Fibroblast of skin of scalp (primary cell): ENCODE measurements at regions not wholly inside any gene's neighbourhood (a gene's known extent, or its start where the extent isn't known, plus 50 kb on each side); places are given as distances from the start of the nearest gene placed in this dataset.
A peak's percentile ranks its signal among the peaks of the same experiment; 100 is the strongest.

Experiments used
- DNase-seq: peaks from one replicate; pipeline ENCODE4 v3.0.0-alpha.2; 2013

GRCh38 chr13:83327091-83327490 lies 555.2 kb downstream of the SLITRK1 start:
- DNase-seq: no peak

- peak; percentile 77 for DNase-seq
Observed at GRCh38 chr13:83325125-83325853, 557.0 kb downstream of the SLITRK1 start.

- DNase-seq: peak; percentile 65
Observed at GRCh38 chr13:83311886-83312577, 570.2 kb downstream of the SLITRK1 start.

GRCh38 chr13:83298617-83299016 lies 583.7 kb downstream of the SLITRK1 start:
- no peak for DNase-seq

- DNase-seq: peak; percentile 32
Observed at GRCh38 chr13:83297586-83298290, 584.5 kb downstream of the SLITRK1 start.

- peak; percentile 39 for DNase-seq
Observed at GRCh38 chr13:83295686-83296085, 586.6 kb downstream of the SLITRK1 start.

- DNase-seq: no peak
Observed at GRCh38 chr13:83286737-83287136, 595.5 kb downstream of the SLITRK1 start.

- DNase-seq: no peak
Observed at GRCh38 chr13:83281654-83282053, 600.6 kb downstream of the SLITRK1 start.

- DNase-seq: no peak
Observed at GRCh38 chr13:83274679-83275078, 607.6 kb downstream of the SLITRK1 start.

GRCh38 chr13:83272652-83273240 lies 609.5 kb downstream of the SLITRK1 start:
- DNase-seq: no peak

GRCh38 chr13:83272076-83272475 lies 610.2 kb downstream of the SLITRK1 start:
- DNase-seq: no peak

- no peak for DNase-seq
Observed at GRCh38 chr13:83265279-83265678, 617.0 kb downstream of the SLITRK1 start.

- peak; percentile 11 for DNase-seq
Observed at GRCh38 chr13:83248751-83249150, 633.5 kb downstream of the SLITRK1 start.

- peak; percentile 30 for DNase-seq
Observed at GRCh38 chr13:83232626-83233025, 649.6 kb downstream of the SLITRK1 start.

- DNase-seq: peak; percentile 79
Observed at GRCh38 chr13:83229574-83230305, 652.5 kb downstream of the SLITRK1 start.

GRCh38 chr13:83223546-83223945 lies 658.7 kb downstream of the SLITRK1 start:
- DNase-seq: no peak

- DNase-seq: peak; percentile 74
Observed at GRCh38 chr13:83221813-83222241, 660.4 kb downstream of the SLITRK1 start.

- DNase-seq: no peak
Observed at GRCh38 chr13:83221256-83221655, 661.0 kb downstream of the SLITRK1 start.

GRCh38 chr13:83220241-83220640 lies 662.0 kb downstream of the SLITRK1 start:
- no peak for DNase-seq

GRCh38 chr13:83219832-83220231 lies 662.4 kb downstream of the SLITRK1 start:
- DNase-seq: no peak

- peak; percentile 30 for DNase-seq
Observed at GRCh38 chr13:83216479-83217245, 665.6 kb downstream of the SLITRK1 start.

- peak; percentile 80 for DNase-seq
Observed at GRCh38 chr13:83215627-83216026, 666.6 kb downstream of the SLITRK1 start.
